Thymus (tissue), 11 donors: ENCODE measurements at regions not wholly inside any gene's neighbourhood (a gene's known extent, or its start where the extent isn't known, plus 50 kb on each side); places are given as distances from the start of the nearest gene placed in this dataset.

Experiments
- DNase-seq, 9 donors: peaks; one replicate each; pipeline ENCODE4 v3.0.0-alpha.2; 2013; ENCODE audit warnings: low spot score in 9 of 9, low read depth in 6 of 9, missing footprints in 1 of 9
- H3K27ac ChIP-seq, 2 donors: one replicate each; pipeline ENCODE4 v1.5.1; 2013; ENCODE audit warnings: control low read depth in 1 of 2, low read depth in 1 of 2, low read length in 1 of 2, mild to moderate bottlenecking in 1 of 2, moderate library complexity in 1 of 2
- H3K27me3 ChIP-seq, 2 donors: one replicate each; pipeline ENCODE4 v1.5.1; 2013; ENCODE audit warnings: low read length in 1 of 2; ENCODE audit not compliant: control insufficient read depth in 2 of 2, insufficient read depth in 1 of 2
- H3K36me3 ChIP-seq, 2 donors: one replicate each; pipeline ENCODE4 v1.5.1; 2013; ENCODE audit warnings: low read length in 1 of 2, mild to moderate bottlenecking in 1 of 2, moderate library complexity in 1 of 2; ENCODE audit not compliant: control insufficient read depth in 2 of 2, insufficient read depth in 2 of 2
- H3K4me1 ChIP-seq, 2 donors: one replicate each; pipeline ENCODE4 v1.5.1; 2013; ENCODE audit warnings: low read length in 2 of 2; ENCODE audit not compliant: control insufficient read depth in 2 of 2, insufficient read depth in 2 of 2
- H3K4me3 ChIP-seq, 2 donors: one replicate each; pipeline ENCODE4 v1.5.1; 2013; ENCODE audit warnings: low read length in 2 of 2, control low read depth in 1 of 2, mild to moderate bottlenecking in 1 of 2
- H3K9me3 ChIP-seq, 2 donors: one replicate each; pipeline ENCODE4 v1.5.1; 2013; ENCODE audit warnings: low read length in 1 of 2, mild to moderate bottlenecking in 1 of 2; ENCODE audit not compliant: control insufficient read depth in 2 of 2, insufficient read depth in 1 of 2
- WGBS: extraction: QIAGEN DNeasy Blood & Tissue Kit; methylation state at CpG from one replicate; pipeline ENCODE4 v1.1.7; 2013; 5-methylcytosine and 5-hydroxymethylcytosine counted together
- donor health status: healthy.

- no peak overlapping the region for H3K4me3 ChIP-seq
- peaks cover 0 to 25% of the 10 kb centered on the region in 2 donors for H3K27me3 ChIP-seq
- H3K36me3 ChIP-seq: no peaks in the 10 kb centered on the region
- DNase-seq: no peak
- WGBS: 93% methylated on average over 8 of the region's 8 CpGs
- H3K4me1 ChIP-seq: no peaks in the 10 kb centered on the region
- no peak overlapping the region for H3K27ac ChIP-seq
- no peaks in the 10 kb centered on the region for H3K9me3 ChIP-seq
Measured at GRCh38 chr13:111031531-111031961, 83.6 kb upstream of the ARHGEF7 start.

DNA sequence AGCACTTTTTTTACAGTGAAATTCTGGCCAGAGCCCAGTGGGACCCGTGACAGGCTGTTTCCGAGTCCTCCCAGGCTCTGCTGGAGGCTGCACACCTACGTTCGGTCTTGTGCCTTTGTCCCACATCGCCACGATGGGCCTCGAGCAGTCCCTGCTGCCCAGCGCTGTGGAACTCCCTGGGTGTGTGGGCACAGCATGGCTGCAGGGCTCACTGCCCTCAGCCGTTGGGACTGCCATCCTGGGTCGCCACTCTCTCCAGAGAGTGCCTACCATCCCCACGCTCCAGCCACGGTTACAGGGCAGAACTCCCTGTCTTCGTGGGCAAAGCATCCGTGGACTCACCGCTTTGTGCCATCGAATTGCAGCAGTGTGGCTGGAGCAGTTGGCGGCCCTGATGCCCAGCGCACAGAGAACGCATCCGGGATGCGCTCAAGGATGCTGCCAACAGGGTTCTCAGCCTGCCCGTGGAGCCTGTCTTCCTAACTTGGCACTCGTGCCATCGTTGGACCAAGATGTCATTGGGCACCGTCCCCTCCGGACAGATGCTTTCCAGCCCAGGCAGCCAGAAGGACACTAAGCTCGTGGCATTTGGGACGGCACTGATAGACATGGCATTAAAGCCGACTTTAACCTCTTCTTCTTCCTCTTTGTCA lies 85.0 kb upstream of the ARHGEF7 start:
- Histone ChIP-seq H3K4me3 (no peak overlapping the region), H3K27ac (no peak overlapping the region), H3K9me3 (no peaks in the 10 kb centered on the region), H3K27me3 (peaks cover 0 to 22% of the 10 kb centered on the region in 2 donors), H3K4me1 (no peaks in the 10 kb centered on the region), H3K36me3 (no peaks in the 10 kb centered on the region)
- no peak for DNase-seq
- WGBS: 95% methylated on average over 29 of the region's 29 CpGs

- Histone ChIP-seq H3K27ac (no peak overlapping the region), H3K4me3 (no peak overlapping the region), H3K9me3 (no peaks in the 10 kb centered on the region), H3K36me3 (no peaks in the 10 kb centered on the region), H3K27me3 (peaks cover 0 to 10% of the 10 kb centered on the region in 2 donors), H3K4me1 (no peaks in the 10 kb centered on the region)
- 94% methylated on average over 16 of the region's 16 CpGs for WGBS
- DNase-seq: no peak
Measured at GRCh38 chr13:111027458-111028439, 87.4 kb upstream of the ARHGEF7 start.

DNA sequence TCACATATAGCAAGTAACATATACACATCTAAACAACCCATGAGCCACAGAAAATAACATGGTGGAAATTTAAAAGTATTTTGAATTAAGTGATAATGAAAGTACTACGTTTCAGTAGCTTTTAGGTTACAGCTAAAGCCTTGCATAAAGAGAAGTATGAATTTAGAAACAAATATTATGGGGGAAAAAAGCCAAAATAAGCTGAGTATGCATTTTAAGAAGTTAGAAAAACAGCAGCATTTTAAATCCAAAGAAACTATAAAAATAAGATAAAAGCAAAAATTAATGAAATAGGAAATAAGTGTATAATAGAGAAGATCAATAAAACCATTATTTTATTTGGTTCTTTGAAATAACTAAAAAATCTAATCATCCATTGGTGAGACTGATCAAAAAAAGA lies 89.8 kb upstream of the ARHGEF7 start:
- WGBS: 81% methylated on average over 1 of the region's 1 CpG

GRCh38 chr13:111022886-111023285 lies 92.2 kb upstream of the ARHGEF7 start:
- Histone ChIP-seq H3K4me3 (no peak overlapping the region), H3K4me1 (no peaks in the 10 kb centered on the region), H3K27ac (no peak overlapping the region), H3K9me3 (peaks cover 2 to 11% of the 10 kb centered on the region in 2 donors), H3K27me3 (no peaks in the 10 kb centered on the region), H3K36me3 (no peaks in the 10 kb centered on the region)
- WGBS: 93% methylated on average over 6 of the region's 6 CpGs
- DNase-seq: no peak

More for the DNA sequence above, 89.8 kb upstream of the ARHGEF7 start:
- Histone ChIP-seq H3K27ac (no peak overlapping the region), H3K4me1 (no peaks in the 10 kb centered on the region), H3K9me3 (peaks cover 2 to 4% of the 10 kb centered on the region in 2 donors), H3K4me3 (no peak overlapping the region), H3K36me3 (no peaks in the 10 kb centered on the region), H3K27me3 (peaks cover 0 to 5% of the 10 kb centered on the region in 2 donors)
- no peak for DNase-seq

- no peak overlapping the region for H3K27ac ChIP-seq
- no peaks in the 10 kb centered on the region for H3K36me3 ChIP-seq
- peaks cover 2 to 11% of the 10 kb centered on the region in 2 donors for H3K9me3 ChIP-seq
- H3K4me1 ChIP-seq: no peaks in the 10 kb centered on the region
- WGBS: 88% methylated on average over 1 of the region's 1 CpG
- H3K27me3 ChIP-seq: no peaks in the 10 kb centered on the region
- H3K4me3 ChIP-seq: no peak overlapping the region
- no peak for DNase-seq
Measured at GRCh38 chr13:111022241-111022640, 92.9 kb upstream of the ARHGEF7 start.

- no peak overlapping the region for H3K27ac ChIP-seq
- H3K27me3 ChIP-seq: no peaks in the 10 kb centered on the region
- 86% methylated on average over 1 of the region's 1 CpG for WGBS
- H3K4me3 ChIP-seq: no peak overlapping the region
- H3K9me3 ChIP-seq: peaks cover 2 to 11% of the 10 kb centered on the region in 2 donors
- no peaks in the 10 kb centered on the region for H3K4me1 ChIP-seq
- DNase-seq: no peak
- no peaks in the 10 kb centered on the region for H3K36me3 ChIP-seq
Measured at GRCh38 chr13:111021270-111021669, 93.8 kb upstream of the ARHGEF7 start.

DNA sequence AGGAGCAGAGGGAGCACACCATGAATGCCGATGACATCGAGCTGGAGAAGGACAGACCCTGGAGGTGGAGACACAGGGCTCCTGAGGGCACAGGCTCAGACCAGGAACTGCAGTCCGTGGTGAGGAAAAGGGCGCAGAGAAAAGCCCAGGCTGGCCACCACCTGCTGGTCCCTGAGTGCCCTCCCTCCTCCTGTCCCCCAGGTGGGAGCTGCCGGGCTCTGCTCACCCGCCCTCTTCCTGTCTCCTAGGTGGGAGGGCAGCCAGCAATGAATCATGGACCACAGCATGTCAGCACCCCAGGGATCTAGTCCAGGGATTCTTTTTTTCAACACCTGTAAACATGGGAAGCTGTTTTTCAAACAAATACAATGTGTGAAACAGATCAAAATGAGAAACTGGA lies 94.6 kb upstream of the ARHGEF7 start:
- Histone ChIP-seq H3K27ac (no peak overlapping the region), H3K4me1 (no peaks in the 10 kb centered on the region), H3K9me3 (peaks cover 2 to 11% of the 10 kb centered on the region in 2 donors), H3K36me3 (no peaks in the 10 kb centered on the region), H3K4me3 (no peak overlapping the region), H3K27me3 (no peaks in the 10 kb centered on the region)
- 87% methylated on average over 6 of the region's 6 CpGs for WGBS
- no peak for DNase-seq

DNA sequence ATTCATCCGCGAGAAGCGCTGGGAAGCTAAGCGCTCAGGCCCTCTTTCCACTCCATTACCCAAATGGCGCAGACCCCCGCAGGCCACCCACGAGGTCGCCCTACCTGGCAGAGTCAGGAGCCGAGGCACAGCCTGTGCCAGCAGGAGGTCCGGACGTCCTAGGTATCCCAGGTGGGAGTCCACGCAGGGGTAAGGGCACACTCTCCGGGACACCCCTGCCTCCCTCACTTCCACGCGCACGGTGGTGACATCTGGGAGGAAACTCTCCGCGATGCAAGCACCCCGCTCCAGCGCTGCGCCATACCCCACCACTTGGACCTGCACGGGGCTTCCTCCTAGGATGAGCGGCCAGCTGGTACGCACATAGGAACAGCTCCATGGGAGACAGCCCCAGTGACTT lies 95.1 kb upstream of the ARHGEF7 start:
- no peak overlapping the region for H3K4me3 ChIP-seq
- DNase-seq: no peak
- no peaks in the 10 kb centered on the region for H3K36me3 ChIP-seq
- peaks cover 2 to 11% of the 10 kb centered on the region in 2 donors for H3K9me3 ChIP-seq
- no peaks in the 10 kb centered on the region for H3K27me3 ChIP-seq
- 94% methylated on average over 24 of the region's 24 CpGs for WGBS
- H3K27ac ChIP-seq: no peak overlapping the region
- H3K4me1 ChIP-seq: no peaks in the 10 kb centered on the region
